SK-N-SH (cell line): ENCODE measurements at regions not wholly inside any gene's neighbourhood (a gene's known extent, or its start where the extent isn't known, plus 50 kb on each side); places are given as distances from the start of the nearest gene placed in this dataset.

ENCODE experiments used
- CTCF ChIP-seq: fragments of 200-600 bp; sonication (generic); IDR thresholded peaks from 2 replicates; pipeline ENCODE4 v1.6.1; 2017; ENCODE audit warnings: antibody characterized with exemption, mild to moderate bottlenecking, moderate library complexity
- ELF1 ChIP-seq: IDR thresholded peaks from 2 replicates; pipeline ENCODE4 v1.4.0; 2012
- EP300 ChIP-seq, 2 experiments: IDR thresholded peaks; 2 replicates each; pipeline versions ENCODE4 v1.4.0 to v1.6.1; 2012; ENCODE audit warnings: borderline replicate concordance in 1 of 2, low read depth in 1 of 2, low read length in 1 of 2
- GABPA ChIP-seq: IDR thresholded peaks from 2 replicates; pipeline ENCODE4 v1.4.0; 2012; ENCODE audit warnings: low read depth, mild to moderate bottlenecking
- IRF3 ChIP-seq: fragments of 150-350 bp; IDR thresholded peaks from 2 replicates; pipeline ENCODE4 v1.6.1; 2016; ENCODE audit warnings: mild to moderate bottlenecking, low read depth, low read length
- MAX ChIP-seq: IDR thresholded peaks from 2 replicates; pipeline ENCODE4 v1.4.0; 2012; ENCODE audit warnings: low read depth
- MEF2A ChIP-seq: IDR thresholded peaks from 2 replicates; pipeline ENCODE4 v1.4.0; 2012; ENCODE audit warnings: low read depth, borderline replicate concordance
- POLR2AphosphoS5 ChIP-seq: IDR thresholded peaks from 2 replicates; pipeline ENCODE4 v1.6.1; 2012; ENCODE audit warnings: low read depth, low read length
- REST ChIP-seq: IDR thresholded peaks from 2 replicates; pipeline ENCODE4 v1.6.1; 2012; ENCODE audit warnings: mild to moderate bottlenecking, low read depth, low read length, moderate library complexity
- SMC3 ChIP-seq: IDR thresholded peaks from 2 replicates; pipeline ENCODE4 v1.6.1; 2012; ENCODE audit warnings: low read depth, low read length, improper control_type of control experiment
- TAF1 ChIP-seq: IDR thresholded peaks from 2 replicates; pipeline ENCODE4 v1.6.1; 2012; ENCODE audit warnings: low read depth, mild to moderate bottlenecking, low read length, moderate library complexity, borderline replicate concordance
- TCF12 ChIP-seq: IDR thresholded peaks from 2 replicates; pipeline ENCODE4 v1.4.0; 2012
- TF ChIP-seq, protein P1 (sequence below): fragments of 150-350 bp; IDR thresholded peaks from 2 replicates; pipeline ENCODE4 v1.6.1; 2017; ENCODE audit warnings: antibody characterized with exemption, low read length, low read depth, borderline replicate concordance

DNA sequence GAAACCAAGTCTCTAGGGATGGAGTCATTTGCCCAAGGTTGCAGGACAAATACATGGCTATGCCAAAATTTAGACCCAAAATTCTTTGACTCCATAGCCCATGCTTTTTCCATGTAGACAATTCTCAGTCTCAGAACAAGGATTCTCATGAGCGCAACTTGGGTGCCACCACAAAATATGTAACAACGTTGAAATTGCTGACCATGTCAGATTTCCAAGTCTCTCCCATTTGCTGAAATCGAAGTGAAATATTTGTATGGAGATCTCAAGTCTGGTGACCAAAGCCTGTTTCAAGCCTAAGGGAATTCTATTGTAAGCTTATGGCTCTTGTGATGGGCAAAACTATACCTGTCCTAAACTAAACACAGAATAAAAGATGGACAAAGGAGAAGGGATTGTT, 333.5 kb downstream of the AEBP2 start:
- no peak for TF ChIP-seq TAF1
- no peak for TF ChIP-seq SMC3
- TF ChIP-seq EP300 (IDR thresholded peaks at IDR 0.05; ENCODE audit: borderline replicate concordance in 1 of 2, low read depth in 1 of 2, low read length in 1 of 2), result no peak
- TF ChIP-seq CTCF, result no peak
- TF ChIP-seq POLR2AphosphoS5, result no peak
- TF ChIP-seq MEF2A, result no peak
- TF ChIP-seq ELF1, result no peak
- no peak for TF ChIP-seq REST
- no peak for TF ChIP-seq IRF3
- TF ChIP-seq, protein P1, sequence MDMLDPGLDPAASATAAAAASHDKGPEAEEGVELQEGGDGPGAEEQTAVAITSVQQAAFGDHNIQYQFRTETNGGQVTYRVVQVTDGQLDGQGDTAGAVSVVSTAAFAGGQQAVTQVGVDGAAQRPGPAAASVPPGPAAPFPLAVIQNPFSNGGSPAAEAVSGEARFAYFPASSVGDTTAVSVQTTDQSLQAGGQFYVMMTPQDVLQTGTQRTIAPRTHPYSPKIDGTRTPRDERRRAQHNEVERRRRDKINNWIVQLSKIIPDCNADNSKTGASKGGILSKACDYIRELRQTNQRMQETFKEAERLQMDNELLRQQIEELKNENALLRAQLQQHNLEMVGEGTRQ, result no peak
- no peak for TF ChIP-seq MAX
- no peak for TF ChIP-seq TCF12
- TF ChIP-seq GABPA, result no peak
